GM21619 (cell line): ENCODE measurements at regions not wholly inside any gene's neighbourhood (a gene's known extent, or its start where the extent isn't known, plus 50 kb on each side); places are given as distances from the start of the nearest gene placed in this dataset.
"Not testable (repeated sequence)": the region's sequence is repeated elsewhere in the genome, so short reads cannot be mapped to it uniquely, and the experiment has no call there.

ENCODE experiments used
- ATAC-seq: cut with Tn5 transposase; IDR thresholded peaks from one replicate; pipeline ENCODE4 v1.9.1; 2021; ENCODE audit not compliant: unreplicated experiment

- no peak for ATAC-seq
These were observed 782.9 kb downstream of the CCSER2 start for GRCh38 chr10:85111271-85111670.

DNA sequence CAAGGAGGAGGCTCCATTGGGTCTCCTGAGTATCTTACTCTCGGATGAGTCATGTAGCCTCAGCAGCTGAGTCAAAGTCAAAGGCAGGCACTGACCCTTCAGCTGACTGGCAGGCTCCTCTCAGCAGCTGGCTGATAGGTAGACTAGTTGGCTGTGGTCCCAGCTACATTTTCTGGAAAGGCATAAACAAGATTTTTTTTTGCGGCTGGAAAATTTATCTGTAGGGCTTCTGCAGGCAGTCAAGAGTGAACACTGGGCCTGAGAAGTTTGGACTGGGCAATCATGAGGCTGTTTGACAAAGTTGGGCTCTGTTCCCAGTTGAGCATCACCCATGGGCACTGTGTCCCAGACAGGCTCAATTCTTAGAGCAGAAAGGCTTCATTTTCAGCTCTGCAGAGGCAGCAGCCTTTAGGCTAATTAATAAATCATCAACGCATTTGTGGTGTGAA is 796.2 kb downstream of the CCSER2 start:
- ATAC-seq = no peak

GRCh38 chr10:85137253-85137652 is 808.9 kb downstream of the CCSER2 start:
- no peak for ATAC-seq

- ATAC-seq = no peak
These were observed 809.7 kb downstream of the CCSER2 start for GRCh38 chr10:85138046-85138445.

GRCh38 chr10:85139124-85139523 is 810.7 kb downstream of the CCSER2 start:
- no peak for ATAC-seq

- ATAC-seq = not testable (repeated sequence)
These were observed 813.1 kb downstream of the CCSER2 start for GRCh38 chr10:85141520-85141919.

- no peak for ATAC-seq
These were observed 817.6 kb downstream of the CCSER2 start for GRCh38 chr10:85145966-85146365.

DNA sequence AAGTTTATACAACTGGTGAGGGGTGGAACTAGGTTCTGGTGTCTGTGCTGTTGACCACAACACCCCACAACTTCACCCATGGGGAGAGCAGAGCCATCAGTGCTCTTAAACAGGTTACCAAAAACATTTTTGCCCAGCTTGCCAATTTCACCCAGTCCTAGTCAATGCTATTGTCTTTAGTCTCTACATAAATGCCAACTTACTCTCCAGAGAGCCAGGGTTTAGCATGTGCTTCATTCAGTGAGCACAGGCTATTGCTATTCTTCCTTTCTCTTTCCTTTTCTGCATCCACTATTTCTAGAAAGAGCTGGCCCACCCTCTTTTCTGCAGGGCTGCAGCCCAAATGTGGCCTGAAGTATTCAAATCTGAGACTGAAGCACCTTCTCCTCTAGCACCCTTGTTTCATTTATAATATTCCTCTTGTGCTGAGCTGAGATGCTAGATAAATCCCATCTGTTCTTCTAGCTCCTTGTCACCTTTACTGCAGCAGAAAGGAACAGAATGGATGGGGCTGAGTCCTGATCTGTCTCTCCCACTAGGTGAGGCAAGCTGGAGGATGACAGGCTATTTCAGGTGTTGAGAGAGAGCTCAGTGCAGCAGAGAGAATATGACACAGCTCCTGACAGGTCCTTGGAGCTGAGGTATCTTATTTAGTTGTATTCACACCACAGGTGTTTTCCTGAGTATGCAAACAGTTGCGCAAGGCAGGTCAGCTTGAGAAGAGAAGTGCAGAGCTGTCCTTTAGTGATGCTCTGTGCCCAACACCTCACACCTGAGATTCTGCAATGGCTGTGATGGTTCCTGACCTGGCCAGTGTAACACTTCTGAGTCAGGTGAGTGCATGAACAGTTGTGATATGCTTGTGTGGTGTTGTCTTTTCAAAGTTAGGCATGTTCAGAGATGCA is 819.2 kb downstream of the CCSER2 start:
- no peak for ATAC-seq

- no peak for ATAC-seq
These were observed 820.6 kb downstream of the CCSER2 start for GRCh38 chr10:85148693-85149640.

GRCh38 chr10:85149766-85150165 is 821.4 kb downstream of the CCSER2 start:
- ATAC-seq = no peak

DNA sequence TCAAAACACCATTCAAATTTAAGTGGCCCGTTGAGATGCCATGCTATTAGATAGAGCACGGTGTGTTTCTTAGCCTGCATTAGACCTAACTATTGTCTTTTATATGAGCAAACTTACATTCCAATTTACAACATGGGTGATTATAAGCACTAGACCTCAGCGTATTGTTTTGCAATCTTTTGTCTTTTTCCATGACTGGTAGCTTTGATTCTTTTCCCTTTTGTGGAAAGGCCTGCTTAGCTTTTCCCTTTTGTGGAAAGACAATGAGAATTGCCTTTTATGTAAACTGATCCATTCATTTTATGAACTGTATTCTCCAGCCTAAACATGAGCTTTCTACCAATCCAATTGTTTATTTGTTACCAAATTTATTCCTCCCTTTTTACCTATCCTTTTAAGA is 823.1 kb downstream of the CCSER2 start:
- ATAC-seq = no peak

GRCh38 chr10:85152496-85152895 is 824.1 kb downstream of the CCSER2 start:
- no peak for ATAC-seq

GRCh38 chr10:85152911-85153310 is 824.5 kb downstream of the CCSER2 start:
- ATAC-seq = no peak

DNA sequence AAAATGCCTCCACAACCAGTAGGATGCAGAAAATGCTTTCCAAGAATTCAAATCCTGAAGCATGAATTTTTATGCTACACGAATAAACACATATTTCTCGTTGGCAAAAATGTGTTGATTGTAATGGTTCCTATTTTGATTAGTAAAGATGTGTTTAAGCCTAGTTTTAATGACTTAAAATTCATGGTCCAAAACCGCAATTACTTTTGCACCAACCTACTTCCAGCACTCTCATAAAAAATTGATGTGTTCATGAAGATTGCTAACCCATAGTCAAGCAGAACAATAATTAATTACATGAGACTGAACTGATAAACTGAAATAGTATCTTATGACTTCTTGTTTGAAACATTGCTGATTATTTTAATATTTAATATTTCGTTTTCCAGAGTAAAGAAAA is 828.8 kb downstream of the CCSER2 start:
- no peak for ATAC-seq

- ATAC-seq = no peak
These were observed 839.9 kb downstream of the CCSER2 start for GRCh38 chr10:85168243-85168642.

- ATAC-seq = no peak
These were observed 841.6 kb downstream of the CCSER2 start for GRCh38 chr10:85170026-85170425.

GRCh38 chr10:85175635-85176034 is 847.2 kb downstream of the CCSER2 start:
- no peak for ATAC-seq

GRCh38 chr10:85177767-85178166 is 849.4 kb downstream of the CCSER2 start:
- ATAC-seq = no peak

GRCh38 chr10:85187047-85187446 is 858.7 kb downstream of the CCSER2 start:
- ATAC-seq = no peak

GRCh38 chr10:85188770-85189484 is 860.5 kb downstream of the CCSER2 start:
- ATAC-seq = no peak

- ATAC-seq = no peak
These were observed 865.4 kb downstream of the CCSER2 start for GRCh38 chr10:85193796-85194195.
